ENCODE measurements at regions not wholly inside any gene's neighbourhood (a gene's known extent, or its start where the extent isn't known, plus 50 kb on each side); places are given as distances from the start of the nearest gene placed in this dataset.

DNA sequence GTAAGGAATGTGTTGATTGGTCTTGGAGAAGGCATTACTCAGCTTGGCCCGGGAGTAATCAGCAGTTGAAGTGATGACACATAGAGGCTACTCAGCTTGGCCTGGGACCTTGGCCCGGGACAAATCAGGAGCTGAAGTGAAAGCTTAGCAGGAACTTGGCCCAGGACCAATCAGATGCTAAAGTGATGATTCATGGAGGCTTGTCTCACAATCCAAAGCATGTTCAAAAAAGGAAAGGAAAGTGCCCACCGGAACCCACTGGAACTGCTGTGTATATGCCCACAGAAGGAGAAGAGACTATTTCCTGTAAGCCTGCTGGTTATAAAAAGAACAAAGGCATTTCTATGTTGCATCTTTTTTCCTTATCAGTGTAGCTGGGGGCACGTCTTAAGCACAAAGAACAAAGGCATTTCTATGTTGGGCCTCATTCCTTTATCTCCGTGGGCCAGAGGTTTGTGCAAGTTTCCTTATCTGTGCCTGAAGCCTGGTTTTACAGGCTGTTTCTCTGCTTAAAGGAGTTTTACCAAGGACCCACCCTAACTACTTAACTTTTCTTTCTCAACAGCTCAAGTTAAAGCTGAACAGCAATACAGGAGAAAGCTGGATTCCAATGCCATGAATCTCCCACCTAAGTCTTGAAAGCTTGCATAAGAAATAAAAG is 1176.7 kb downstream of the NLGN4X start:
- H3K4me2 ChIP-seq (ENCODE audit: control insufficient read depth, extremely low read depth, insufficient read depth, low read depth, low read length), result no peak overlapping the region
- H3K27me3 ChIP-seq (ENCODE audit: control insufficient read depth, extremely low read depth, insufficient read depth, low read length), result no peaks in the 10 kb centered on the region
- FAIRE-seq, result no peak
- H3K36me3 ChIP-seq (ENCODE audit: control insufficient read depth in 2 of 2, extremely low read depth in 1 of 2, insufficient read depth in 2 of 2, low read length in 2 of 2), result no peaks in the 10 kb centered on the region
- no peak overlapping the region for H2AFZ ChIP-seq (ENCODE audit: control insufficient read depth, low read length)
- DNase-seq (ENCODE audit: low read depth, low spot score), result no peak
- no peaks in the 10 kb centered on the region for H3K79me2 ChIP-seq (ENCODE audit: control insufficient read depth, insufficient read depth, low read length)
- no peak overlapping the region for H3K27ac ChIP-seq (ENCODE audit: control insufficient read depth, insufficient read depth, low read length)
- H3K4me3 ChIP-seq (ENCODE audit: control insufficient read depth in 2 of 3, extremely low read depth in 1 of 3, insufficient read depth in 2 of 3, low read depth in 1 of 3, low read length in 3 of 3), result no peak overlapping the region
- H4K20me1 ChIP-seq (ENCODE audit: control insufficient read depth, extremely low read depth, insufficient read depth, low read length), result no peaks in the 10 kb centered on the region
- TF ChIP-seq, protein P1, sequence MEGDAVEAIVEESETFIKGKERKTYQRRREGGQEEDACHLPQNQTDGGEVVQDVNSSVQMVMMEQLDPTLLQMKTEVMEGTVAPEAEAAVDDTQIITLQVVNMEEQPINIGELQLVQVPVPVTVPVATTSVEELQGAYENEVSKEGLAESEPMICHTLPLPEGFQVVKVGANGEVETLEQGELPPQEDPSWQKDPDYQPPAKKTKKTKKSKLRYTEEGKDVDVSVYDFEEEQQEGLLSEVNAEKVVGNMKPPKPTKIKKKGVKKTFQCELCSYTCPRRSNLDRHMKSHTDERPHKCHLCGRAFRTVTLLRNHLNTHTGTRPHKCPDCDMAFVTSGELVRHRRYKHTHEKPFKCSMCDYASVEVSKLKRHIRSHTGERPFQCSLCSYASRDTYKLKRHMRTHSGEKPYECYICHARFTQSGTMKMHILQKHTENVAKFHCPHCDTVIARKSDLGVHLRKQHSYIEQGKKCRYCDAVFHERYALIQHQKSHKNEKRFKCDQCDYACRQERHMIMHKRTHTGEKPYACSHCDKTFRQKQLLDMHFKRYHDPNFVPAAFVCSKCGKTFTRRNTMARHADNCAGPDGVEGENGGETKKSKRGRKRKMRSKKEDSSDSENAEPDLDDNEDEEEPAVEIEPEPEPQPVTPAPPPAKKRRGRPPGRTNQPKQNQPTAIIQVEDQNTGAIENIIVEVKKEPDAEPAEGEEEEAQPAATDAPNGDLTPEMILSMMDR (optimal IDR thresholded peaks at IDR 0.05 in 1 of 3, IDR thresholded peaks at IDR 0.05 in 1 of 3, conservative IDR thresholded peaks at IDR 0.05 in 1 of 3; ENCODE audit: extremely low read depth in 1 of 3, insufficient read depth in 2 of 3, low read length in 3 of 3), result no peak
- TF ChIP-seq EZH2 (IDR thresholded peaks at IDR 0.05; ENCODE audit: low read length), result no peak
- H3K9ac ChIP-seq (ENCODE audit: control insufficient read depth, extremely low read depth, insufficient read depth, low read length), result no peak overlapping the region
- no peaks in the 10 kb centered on the region for H3K9me1 ChIP-seq (ENCODE audit: control insufficient read depth, extremely low read depth, insufficient read depth, low read length)
- no peaks in the 10 kb centered on the region for H3K4me1 ChIP-seq (ENCODE audit: control insufficient read depth, extremely low read depth, insufficient read depth, low read length)
- no peaks in the 10 kb centered on the region for H3K9me3 ChIP-seq (ENCODE audit: control insufficient read depth, low read depth, low read length)
- dilution Hi-C loops (cut with MboI; ENCODE audit: extremely low pct_ligation_motif_present, low sequenced_read_pairs), result no loop called here

DNA sequence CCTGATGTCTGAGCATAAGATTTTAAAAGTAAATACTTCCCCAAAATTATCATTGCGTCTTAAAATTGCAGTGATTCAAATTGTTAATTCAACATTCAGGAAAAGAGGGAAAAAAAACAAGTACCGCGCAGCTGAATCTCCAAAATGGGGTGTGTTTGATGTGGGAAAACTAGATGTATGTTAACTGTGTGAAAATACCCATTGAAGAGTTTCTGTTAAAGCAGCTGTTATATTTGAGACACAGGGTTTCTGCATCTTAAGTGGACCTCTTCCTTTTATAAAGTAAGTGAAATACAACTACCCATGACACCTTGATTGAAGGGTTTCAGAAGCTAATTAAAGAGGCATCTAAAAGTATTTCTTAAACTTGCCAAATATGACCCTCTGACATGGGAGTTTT is 1186.1 kb downstream of the NLGN4X start:
- Histone ChIP-seq H3K4me3 (ENCODE audit: control insufficient read depth in 2 of 3, extremely low read depth in 1 of 3, insufficient read depth in 2 of 3, low read depth in 1 of 3, low read length in 3 of 3) (no peak overlapping the region), H3K36me3 (ENCODE audit: control insufficient read depth in 2 of 2, extremely low read depth in 1 of 2, insufficient read depth in 2 of 2, low read length in 2 of 2) (no peaks in the 10 kb centered on the region), H3K27ac (ENCODE audit: control insufficient read depth, insufficient read depth, low read length) (no peak overlapping the region), H3K9ac (ENCODE audit: control insufficient read depth, extremely low read depth, insufficient read depth, low read length) (no peak overlapping the region), H3K9me1 (ENCODE audit: control insufficient read depth, extremely low read depth, insufficient read depth, low read length) (no peaks in the 10 kb centered on the region), H4K20me1 (ENCODE audit: control insufficient read depth, extremely low read depth, insufficient read depth, low read length) (no peaks in the 10 kb centered on the region), H3K4me1 (ENCODE audit: control insufficient read depth, extremely low read depth, insufficient read depth, low read length) (no peaks in the 10 kb centered on the region), H3K4me2 (ENCODE audit: control insufficient read depth, extremely low read depth, insufficient read depth, low read depth, low read length) (no peak overlapping the region), H2AFZ (ENCODE audit: control insufficient read depth, low read length) (no peak overlapping the region), H3K9me3 (ENCODE audit: control insufficient read depth, low read depth, low read length) (peaks cover 1% of the 10 kb centered on the region), H3K27me3 (ENCODE audit: control insufficient read depth, extremely low read depth, insufficient read depth, low read length) (no peaks in the 10 kb centered on the region), H3K79me2 (ENCODE audit: control insufficient read depth, insufficient read depth, low read length) (no peaks in the 10 kb centered on the region)
- FAIRE-seq (no peak), DNase-seq (ENCODE audit: low read depth, low spot score) (no peak)
- TF ChIP-seq, protein P1 (optimal IDR thresholded peaks at IDR 0.05 in 1 of 3, IDR thresholded peaks at IDR 0.05 in 1 of 3, conservative IDR thresholded peaks at IDR 0.05 in 1 of 3; ENCODE audit: extremely low read depth in 1 of 3, insufficient read depth in 2 of 3, low read length in 3 of 3), result no peak
- TF ChIP-seq EZH2 (IDR thresholded peaks at IDR 0.05; ENCODE audit: low read length), result no peak
- dilution Hi-C loops (cut with MboI; ENCODE audit: extremely low pct_ligation_motif_present, low sequenced_read_pairs), result no loop called here
